ENCODE measurements at regions not wholly inside any gene's neighbourhood (a gene's known extent, or its start where the extent isn't known, plus 50 kb on each side); places are given as distances from the start of the nearest gene placed in this dataset.
"Not testable (repeated sequence)": the region's sequence is repeated elsewhere in the genome, so short reads cannot be mapped to it uniquely, and the experiment has no call there.

DNA sequence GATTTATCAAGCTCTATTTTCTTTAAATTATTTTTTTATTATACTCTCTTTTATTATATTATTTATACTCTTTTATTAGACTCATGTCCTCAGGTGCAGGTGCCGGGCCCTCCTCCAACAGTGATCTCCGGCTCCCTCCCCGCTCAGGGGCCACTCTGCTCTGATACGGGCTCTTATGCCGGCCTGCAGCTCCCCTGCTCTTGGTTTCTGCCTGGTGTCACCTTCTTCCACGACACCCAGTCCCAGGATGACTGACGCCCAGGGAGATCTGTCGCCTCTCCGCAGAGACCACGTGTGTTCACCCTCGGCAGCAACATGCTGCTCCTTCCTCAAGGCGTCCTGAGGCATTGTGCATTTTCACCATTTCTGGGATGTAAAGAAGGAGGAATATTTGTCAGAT lies 322.3 kb downstream of the CACNA1B start:
- not testable (repeated sequence) for TF ChIP-seq MAX (IDR thresholded peaks at IDR 0.05); CTCF (IDR thresholded peaks at IDR 0.05 in 2 of 3, conservative IDR thresholded peaks at IDR 0.05 in 1 of 3; ENCODE audit: borderline replicate concordance in 1 of 3, insufficient read depth in 1 of 3, low read depth in 2 of 3, low read length in 2 of 3); EZH2 (IDR thresholded peaks at IDR 0.05); EZH2phosphoT487 (IDR thresholded peaks at IDR 0.05; ENCODE audit: borderline replicate concordance); POLR2AphosphoS5 (IDR thresholded peaks at IDR 0.05; ENCODE audit: low read depth, low read length); POLR2A (IDR thresholded peaks at IDR 0.05; ENCODE audit: borderline replicate concordance, extremely low read depth, insufficient read depth, insufficient read length); RAD21 (IDR thresholded peaks at IDR 0.05; ENCODE audit: low read depth); YY1 (IDR thresholded peaks at IDR 0.05; ENCODE audit: extremely low read depth, insufficient replicate concordance, low read depth, low read length); SIN3A (IDR thresholded peaks at IDR 0.05; ENCODE audit: low read depth); CEBPB (IDR thresholded peaks at IDR 0.05; ENCODE audit: low read depth); REST (IDR thresholded peaks at IDR 0.05; ENCODE audit: low read depth)
